H1 (cell line): ENCODE measurements at regions not wholly inside any gene's neighbourhood (a gene's known extent, or its start where the extent isn't known, plus 50 kb on each side); places are given as distances from the start of the nearest gene placed in this dataset.

Experiments used
- CTCF ChIA-PET: fragments of 300-600 bp; sonication (Branson Sonifier 250); formaldehyde crosslinking; loops from one replicate; lab custom pipeline; 2021; ENCODE audit not compliant: partially characterized antibody; lab: Charles Lee
- POLR2A ChIA-PET: fragments of 300-600 bp; sonication (Branson Sonifier 250); formaldehyde crosslinking; loops from one replicate; lab custom pipeline; 2021; ENCODE audit warnings: inconsistent platforms; ENCODE audit not compliant: partially characterized antibody; lab: Charles Lee
- DNase-seq, 2 experiments: peaks; one replicate each; pipeline versions ENCODE4 v3.0.0 to v3.0.0-alpha.2; 2010 to 2022; ENCODE audit warnings: low spot score in 2 of 2, low read depth in 1 of 2, mixed read lengths in 1 of 2
- FAIRE-seq: peaks from 2 replicates; lab custom pipeline; 2011; peaks lifted over from hg19 to GRCh38; lab: Jason Lieb, UNC
- H2AFZ ChIP-seq: 2 replicates; pipeline ENCODE4 v1.8.1; 2012; ENCODE audit warnings: low read length, inconsistent platforms
- H2AK5ac ChIP-seq: 2 replicates; pipeline ENCODE4 v1.6.1; 2013; ENCODE audit warnings: low read depth, low read length
- H2BK120ac ChIP-seq: replicated peaks from 2 replicates; pipeline ENCODE3; 2013; ENCODE audit warnings: low read depth, low read length, inconsistent platforms
- H2BK12ac ChIP-seq: 2 replicates; pipeline ENCODE4 v1.6.1; 2013; ENCODE audit warnings: low read depth, low read length
- H2BK15ac ChIP-seq: 2 replicates; pipeline ENCODE4 v1.6.1; 2013; ENCODE audit warnings: low read length
- H2BK20ac ChIP-seq: 2 replicates; pipeline ENCODE4 v1.6.1; 2013; ENCODE audit warnings: low read length
- H2BK5ac ChIP-seq: 2 replicates; pipeline ENCODE4 v1.6.1; 2013; ENCODE audit warnings: low read depth, low read length
- H3K14ac ChIP-seq: 2 replicates; pipeline ENCODE4 v1.6.1; 2013; ENCODE audit warnings: inconsistent platforms; ENCODE audit not compliant: insufficient read length
- H3K18ac ChIP-seq: 2 replicates; pipeline ENCODE4 v1.6.1; 2013; ENCODE audit warnings: low read length; ENCODE audit errors: extremely low read depth
- H3K23ac ChIP-seq: 2 replicates; pipeline ENCODE4 v1.6.1; 2013; ENCODE audit warnings: inconsistent platforms; ENCODE audit not compliant: insufficient read length
- H3K23me2 ChIP-seq: 2 replicates; pipeline ENCODE4 v1.6.1; 2013; ENCODE audit warnings: low read depth, low read length
- H3K27ac ChIP-seq: 2 replicates; pipeline ENCODE4 v1.6.1; 2011; ENCODE audit warnings: low read depth, low read length, inconsistent platforms
- H3K27me3 ChIP-seq, 4 experiments: replicated peaks in 1 of 4; 1 replicate in 1 of 4; 2 replicates in 3 of 4; pipeline versions ENCODE4 v1.6.1 to v1.8.1; 2011 to 2013; ENCODE audit warnings: low read length in 3 of 4, mild to moderate bottlenecking in 3 of 4, inconsistent platforms in 2 of 4, mixed read lengths in 2 of 4, moderate library complexity in 1 of 4; ENCODE audit not compliant: control insufficient read depth in 3 of 4, insufficient read depth in 3 of 4; ENCODE audit errors: extremely low read depth in 1 of 4
- H3K36me3 ChIP-seq, 4 experiments: 2 replicates each; pipeline versions ENCODE4 v1.6.1 to v1.8.1; 2011 to 2013; ENCODE audit warnings: mild to moderate bottlenecking in 4 of 4, low read length in 3 of 4, moderate library complexity in 2 of 4, control low read depth in 1 of 4, inconsistent platforms in 1 of 4; ENCODE audit not compliant: insufficient read depth in 4 of 4, control insufficient read depth in 2 of 4
- H3K4ac ChIP-seq: replicated peaks from 2 replicates; pipeline ENCODE3; 2013; ENCODE audit warnings: low read length, low read depth, mixed read lengths, inconsistent platforms; ENCODE audit not compliant: insufficient read length
- H3K4me1 ChIP-seq, 4 experiments: replicated peaks in 1 of 4; 1 replicate in 1 of 4; 2 replicates in 3 of 4; pipeline versions ENCODE4 v1.6.1 to v1.8.1; 2011 to 2013; ENCODE audit warnings: low read length in 3 of 4, inconsistent platforms in 2 of 4, mixed read lengths in 1 of 4; ENCODE audit not compliant: insufficient read depth in 4 of 4, control insufficient read depth in 3 of 4
- H3K4me2 ChIP-seq, 2 experiments: 2 replicates each; pipeline versions ENCODE4 v1.6.1 to v1.8.1; 2011 to 2013; ENCODE audit warnings: low read depth in 2 of 2, low read length in 2 of 2, control low read depth in 1 of 2, inconsistent platforms in 1 of 2, mild to moderate bottlenecking in 1 of 2; ENCODE audit not compliant: insufficient read depth in 1 of 2
- H3K4me3 ChIP-seq, 4 experiments: fragments of 200-600, 300-600 bp in 1 of 4; sonication (generic), shearing (Covaris generic), sonication (Bioruptor Twin) in 1 of 4; 2 replicates each; pipeline versions ENCODE4 v1.5.1 to v1.8.1; 2011 to 2016; ENCODE audit warnings: low read length in 4 of 4, low read depth in 3 of 4, control low read depth in 2 of 4, inconsistent platforms in 2 of 4, mild to moderate bottlenecking in 2 of 4, mixed read lengths in 1 of 4, moderate library complexity in 1 of 4; ENCODE audit not compliant: insufficient read depth in 2 of 4; ENCODE audit errors: extremely low read depth in 1 of 4
- H3K56ac ChIP-seq: replicated peaks from 2 replicates; pipeline ENCODE3; 2013; ENCODE audit warnings: low read depth, mild to moderate bottlenecking, mixed read lengths, low read length, inconsistent platforms; ENCODE audit not compliant: insufficient read length
- H3K79me1 ChIP-seq: 2 replicates; pipeline ENCODE4 v1.6.1; 2013; ENCODE audit warnings: low read depth, low read length, control low read depth
- H3K79me2 ChIP-seq, 2 experiments: 2 replicates each; pipeline versions ENCODE4 v1.6.1 to v1.8.1; 2012 to 2013; ENCODE audit warnings: low read length in 2 of 2, mild to moderate bottlenecking in 2 of 2, inconsistent platforms in 1 of 2; ENCODE audit not compliant: insufficient read depth in 2 of 2, control insufficient read depth in 1 of 2
- H3K9ac ChIP-seq, 4 experiments: replicated peaks in 1 of 4; 1 replicate in 1 of 4; 2 replicates in 3 of 4; pipeline versions ENCODE4 v1.6.1 to v1.8.1; 2011 to 2013; ENCODE audit warnings: low read depth in 3 of 4, low read length in 3 of 4, control low read depth in 2 of 4, mild to moderate bottlenecking in 2 of 4, moderate library complexity in 2 of 4, inconsistent platforms in 1 of 4; ENCODE audit errors: extremely low read depth in 1 of 4
- H3K9me3 ChIP-seq, 2 experiments: 2 replicates each; pipeline versions ENCODE4 v1.6.1 to v1.8.1; 2012 to 2013; ENCODE audit warnings: mild to moderate bottlenecking in 2 of 2, moderate library complexity in 2 of 2, control low read depth in 1 of 2, inconsistent platforms in 1 of 2, low read depth in 1 of 2, low read length in 1 of 2, mixed read lengths in 1 of 2; ENCODE audit not compliant: insufficient read depth in 2 of 2
- H4K20me1 ChIP-seq, 2 experiments: replicated peaks in 1 of 2; 2 replicates each; pipeline versions ENCODE3 to v1.8.1; 2011 to 2013; ENCODE audit warnings: inconsistent platforms in 2 of 2, low read length in 2 of 2, mild to moderate bottlenecking in 1 of 2; ENCODE audit not compliant: insufficient read depth in 2 of 2, control insufficient read depth in 1 of 2
- H4K5ac ChIP-seq: 2 replicates; pipeline ENCODE4 v1.6.1; 2013; ENCODE audit warnings: low read length, low read depth, mixed read lengths, inconsistent platforms; ENCODE audit not compliant: insufficient read length
- H4K8ac ChIP-seq: 2 replicates; pipeline ENCODE4 v1.8.0; 2013; ENCODE audit warnings: mild to moderate bottlenecking, moderate library complexity, low read length, inconsistent platforms; ENCODE audit not compliant: insufficient read depth; ENCODE audit errors: extremely low read depth
- H4K91ac ChIP-seq: replicated peaks from 2 replicates; pipeline ENCODE3; 2013; ENCODE audit warnings: low read length, mixed read lengths, inconsistent platforms; ENCODE audit not compliant: insufficient read length
- RBBP5 ChIP-seq: IDR thresholded peaks from 2 replicates; pipeline ENCODE4 v1.7.1; 2012; ENCODE audit warnings: low read depth, mild to moderate bottlenecking, inconsistent platforms, low read length, moderate library complexity, borderline replicate concordance
- YY1 ChIP-seq: IDR thresholded peaks from 2 replicates; pipeline ENCODE4 v1.6.1; 2011; ENCODE audit warnings: low read depth, mild to moderate bottlenecking, low read length
- WGBS, 2 experiments: shearing (Covaris generic) in 1 of 2; methylation state at CpG; one replicate each; pipeline versions ENCODE4 v1.1.6 to v1.1.7; 2013 to 2015; ENCODE audit warnings: low lambda C conversion rate in 2 of 2, mixed read lengths in 2 of 2, inconsistent platforms in 1 of 2, low coverage in 1 of 2, missing lambda C conversion rate in 1 of 2; ENCODE audit not compliant: insufficient replicate concordance in 2 of 2, insufficient coverage in 1 of 2, insufficient read length in 1 of 2; ENCODE audit errors: extremely low coverage in 1 of 2, missing lambda C conversion rate in 1 of 2; 5-methylcytosine and 5-hydroxymethylcytosine counted together

DNA sequence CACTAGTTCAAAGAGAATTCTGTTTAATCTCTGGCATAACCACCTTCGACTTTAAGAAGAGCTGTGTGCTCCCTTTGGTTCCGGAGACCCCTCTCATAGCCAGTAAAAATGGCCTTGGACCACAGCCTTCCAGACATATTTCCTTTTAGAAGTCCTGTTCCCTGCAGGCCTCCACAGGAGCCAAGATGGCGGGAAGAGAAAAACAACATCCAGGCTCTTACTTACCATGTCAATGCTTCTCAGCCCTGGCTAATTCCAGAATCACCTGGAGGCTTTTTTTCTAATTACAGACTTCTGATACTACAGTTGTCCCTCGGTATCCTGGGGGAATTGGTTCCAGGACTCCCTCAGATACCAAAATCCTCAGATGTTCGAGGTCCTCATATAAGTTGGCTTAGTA, 362.5 kb downstream of the PBX1 start:
- H3K9me3 ChIP-seq, result no peaks in the 10 kb centered on the region
- no peak overlapping the region for H4K5ac ChIP-seq
- H3K4me2 ChIP-seq, result no peak overlapping the region
- no peak overlapping the region for H2BK5ac ChIP-seq
- no peak overlapping the region for H4K91ac ChIP-seq
- no peak overlapping the region for H2AK5ac ChIP-seq
- FAIRE-seq (no peak), DNase-seq (no peak)
- no peaks in the 10 kb centered on the region for H3K79me1 ChIP-seq
- H2BK20ac ChIP-seq, result no peak overlapping the region
- H3K79me2 ChIP-seq, result no peaks in the 10 kb centered on the region
- H3K27me3 ChIP-seq, result no peaks in the 10 kb centered on the region
- peaks cover 0 to 2% (median 0%) of the 10 kb centered on the region in 4 experiments; a peak in 1 of 7 replicates for H3K4me1 ChIP-seq
- TF ChIP-seq RBBP5, result no peak
- peak; percentile 80 for TF ChIP-seq YY1
- H3K9ac ChIP-seq, result no peak overlapping the region
- no peak overlapping the region for H3K27ac ChIP-seq
- no peaks in the 10 kb centered on the region for H3K36me3 ChIP-seq
- POLR2A ChIA-PET, result no interaction called here
- CTCF ChIA-PET, result interaction anchor here (0.7 kb wide), 1 partner anchor 12 kb away, joined by 3 read pairs; no protein-coding TSS in a partner anchor
- H3K14ac ChIP-seq, result no peak overlapping the region
- 83% methylated on average over 5 of the region's 5 CpGs; no CpG with 5 or more reads in 1 of the 2 experiments for WGBS, 2 experiments
- no peak overlapping the region for H3K4ac ChIP-seq
- H3K23me2 ChIP-seq, result no peaks in the 10 kb centered on the region
- no peak overlapping the region for H3K56ac ChIP-seq
- no peak overlapping the region for H2BK120ac ChIP-seq
- no peak overlapping the region for H2AFZ ChIP-seq
- no peak overlapping the region for H2BK12ac ChIP-seq
- H4K20me1 ChIP-seq, result no peaks in the 10 kb centered on the region
- no peak overlapping the region for H3K4me3 ChIP-seq
- H2BK15ac ChIP-seq, result no peak overlapping the region
- H3K18ac ChIP-seq, result no peak overlapping the region; the same call in 1 of the 2 replicates
- no peak overlapping the region for H3K23ac ChIP-seq
- H4K8ac ChIP-seq, result no peak overlapping the region
